A673 (cell line): ENCODE measurements at regions not wholly inside any gene's neighbourhood (a gene's known extent, or its start where the extent isn't known, plus 50 kb on each side); places are given as distances from the start of the nearest gene placed in this dataset.
"Not testable (repeated sequence)": the region's sequence is repeated elsewhere in the genome, so short reads cannot be mapped to it uniquely, and the experiment has no call there.

ENCODE experiments used
- BruUV-seq: library from RNA; stranded (reverse); fragments of 400-500 nt; replicated peaks from 2 replicates; lab custom pipeline; 2021; lab: Mats Ljungman, UMichigan
- CTCF ChIA-PET: fragments of 300-600 bp; sonication (Branson Sonifier 250); formaldehyde crosslinking; loops from one replicate; lab custom pipeline; 2022; ENCODE audit warnings: antibody characterized with exemption; lab: Charles Lee
- POLR2A ChIA-PET: fragments of 300-600 bp; sonication (Branson Sonifier 250); formaldehyde crosslinking; loops from one replicate; lab custom pipeline; 2022; ENCODE audit warnings: antibody characterized with exemption; ENCODE audit not compliant: low non-redundant PET; lab: Charles Lee
- DNase-seq: peaks from one replicate; pipeline ENCODE4 v3.0.0-alpha.2; 2015; ENCODE audit warnings: low spot score
- H3K27ac ChIP-seq: fragments of 200-600 bp; sonication (generic); 2 replicates; pipeline ENCODE4 v1.5.1; 2016; ENCODE audit warnings: mixed run types, low read depth, mild to moderate bottlenecking, mixed read lengths, antibody characterized with exemption, low read length; ENCODE audit not compliant: poor library complexity, severe bottlenecking
- H3K27me3 ChIP-seq: fragments of 200-600 bp; sonication (generic); replicated peaks from 2 replicates; pipeline ENCODE4 v1.6.1; 2017; ENCODE audit warnings: mixed run types, low read depth, mild to moderate bottlenecking, mixed read lengths, antibody characterized with exemption, low read length; ENCODE audit not compliant: insufficient read depth, poor library complexity
- H3K36me3 ChIP-seq: fragments of 200-600 bp; sonication (generic); 2 replicates; pipeline ENCODE4 v1.6.1; 2016; ENCODE audit warnings: mixed run types, mild to moderate bottlenecking, mixed read lengths, antibody characterized with exemption, low read length; ENCODE audit not compliant: insufficient read depth, poor library complexity, severe bottlenecking
- H3K4me1 ChIP-seq: fragments of 200-600 bp; sonication (generic); 2 replicates; pipeline ENCODE4 v1.6.1; 2017; ENCODE audit warnings: mixed run types, mild to moderate bottlenecking, mixed read lengths, antibody characterized with exemption, low read length; ENCODE audit not compliant: insufficient read depth, poor library complexity, severe bottlenecking
- H3K4me3 ChIP-seq: fragments of 200-600 bp; sonication (generic); 2 replicates; pipeline ENCODE4 v1.5.1; 2016; ENCODE audit warnings: low read depth, mixed run types, mild to moderate bottlenecking, mixed read lengths, low read length; ENCODE audit not compliant: poor library complexity, severe bottlenecking
- H3K9me3 ChIP-seq: fragments of 200-600 bp; sonication (generic); 2 replicates; pipeline ENCODE4 v1.6.1; 2016; ENCODE audit warnings: mixed run types, low read depth, mild to moderate bottlenecking, mixed read lengths, antibody characterized with exemption, low read length; ENCODE audit not compliant: poor library complexity, severe bottlenecking
- CTCF ChIP-seq: fragments of 300-800, 200-600 bp; sonication (generic); conservative IDR thresholded peaks from 2 replicates; pipeline ENCODE4 v1.5.1; 2017; ENCODE audit warnings: low read depth, mild to moderate bottlenecking, antibody characterized with exemption, low read length, moderate library complexity, mixed read lengths
- EZH2 ChIP-seq: fragments of 200-600 bp; sonication (generic); IDR thresholded peaks from 2 replicates; pipeline ENCODE4 v1.6.1; 2017; ENCODE audit warnings: borderline replicate concordance, low read depth, mild to moderate bottlenecking, mixed read lengths, antibody characterized with exemption, low read length; ENCODE audit not compliant: poor library complexity, severe bottlenecking
- intact Hi-C: fragments of 100-400 bp; cut with micrococcal nuclease; formaldehyde crosslinking; loops from one replicate; pipeline ENCODE4 v1.10.0; 2022; ENCODE audit not compliant: unreplicated experiment

- BruUV-seq: no TSS peak
- intact Hi-C loops: no loop called here
- TF ChIP-seq EZH2 (no peak), CTCF (no peak)
Observed at GRCh38 chr7:52741670-52742290, 293.7 kb upstream of the POM121L12 start.

GRCh38 chr7:52735656-52736055 lies 299.8 kb upstream of the POM121L12 start:
- no peak overlapping the region for H3K4me3 ChIP-seq
- ChIA-PET CTCF (no interaction called here), POLR2A (no interaction called here)
- H3K4me1 ChIP-seq: no peaks in the 10 kb centered on the region
- no peak overlapping the region for H3K27ac ChIP-seq
- no peak for TF ChIP-seq CTCF
- no peak for TF ChIP-seq EZH2
- H3K9me3 ChIP-seq: peaks cover 35% of the 10 kb centered on the region
- intact Hi-C loops: no loop called here
- no peaks in the 10 kb centered on the region for H3K27me3 ChIP-seq
- H3K36me3 ChIP-seq: no peaks in the 10 kb centered on the region
- DNase-seq: no peak
- BruUV-seq: no TSS peak

More at GRCh38 chr7:52741670-52742290, 293.7 kb upstream of the POM121L12 start:
- no peak overlapping the region for H3K27ac ChIP-seq
- ChIA-PET CTCF (no interaction called here), POLR2A (no interaction called here)
- peaks cover 31% of the 10 kb centered on the region for H3K9me3 ChIP-seq
- no peak for DNase-seq
- H3K4me3 ChIP-seq: no peak overlapping the region
- no peaks in the 10 kb centered on the region for H3K36me3 ChIP-seq
- H3K4me1 ChIP-seq: no peaks in the 10 kb centered on the region
- no peaks in the 10 kb centered on the region for H3K27me3 ChIP-seq

- CTCF ChIA-PET, H3K36me3 ChIP-seq, H3K4me3 ChIP-seq, H3K27ac ChIP-seq, BruUV-seq, POLR2A ChIA-PET, DNase-seq, intact Hi-C loops, H3K27me3 ChIP-seq, H3K4me1 ChIP-seq: not testable (repeated sequence)
- H3K9me3 ChIP-seq: peaks cover 56% of the 10 kb centered on the region
Observed at GRCh38 chr7:52728683-52729082, 306.8 kb upstream of the POM121L12 start.

GRCh38 chr7:52727632-52728031 lies 307.8 kb upstream of the POM121L12 start:
- H3K9me3 ChIP-seq: peaks cover 64% of the 10 kb centered on the region
- no TSS peak for BruUV-seq
- no peak overlapping the region for H3K4me3 ChIP-seq
- ChIA-PET POLR2A (no interaction called here), CTCF (no interaction called here)
- TF ChIP-seq CTCF (no peak), EZH2 (no peak)
- H3K36me3 ChIP-seq: no peaks in the 10 kb centered on the region
- no peaks in the 10 kb centered on the region for H3K27me3 ChIP-seq
- no peak for DNase-seq
- no peaks in the 10 kb centered on the region for H3K4me1 ChIP-seq
- intact Hi-C loops: no loop called here
- H3K27ac ChIP-seq: no peak overlapping the region
